GM12878 (cell line): ENCODE measurements at regions not wholly inside any gene's neighbourhood (a gene's known extent, or its start where the extent isn't known, plus 50 kb on each side); places are given as distances from the start of the nearest gene placed in this dataset.

Experiments
- BRCA1 ChIP-seq: IDR thresholded peaks from 2 replicates; pipeline ENCODE4 v1.6.1; 2011; ENCODE audit warnings: low read depth, low read length, improper control_type of control experiment
- EP300 ChIP-seq, 2 experiments: fragments of 150-350 bp in 1 of 2; IDR thresholded peaks; 2 replicates each; pipeline ENCODE4 v1.6.1; 2011 to 2012; ENCODE audit warnings: low read depth in 2 of 2, low read length in 2 of 2, borderline replicate concordance in 1 of 2, improper control_type of control experiment in 1 of 2, inconsistent platforms in 1 of 2; ENCODE audit not compliant: control insufficient read depth in 1 of 2
- ETV6 ChIP-seq, 2 experiments: fragments of 450-650 bp in 1 of 2; IDR thresholded peaks in 1 of 2; conservative IDR thresholded peaks in 1 of 2; 2 replicates each; pipeline ENCODE4 v1.6.1; 2014; ENCODE audit warnings: antibody characterized with exemption in 1 of 2, borderline replicate concordance in 1 of 2, low read depth in 1 of 2, mild to moderate bottlenecking in 1 of 2, moderate library complexity in 1 of 2
- EZH2 ChIP-seq: IDR thresholded peaks from 2 replicates; pipeline ENCODE4 v1.6.1; 2012; ENCODE audit warnings: low read depth, mild to moderate bottlenecking, control low read depth, inconsistent platforms, low read length, borderline replicate concordance; ENCODE audit not compliant: control insufficient read depth
- LARP7 ChIP-seq: fragments of 450-650 bp; IDR thresholded peaks from 2 replicates; pipeline ENCODE4 v1.6.1; 2017; ENCODE audit warnings: mild to moderate bottlenecking
- MYC ChIP-seq: IDR thresholded peaks from 2 replicates; pipeline ENCODE4 v1.6.1; 2011; ENCODE audit warnings: mild to moderate bottlenecking, low read length, moderate library complexity, inconsistent platforms; ENCODE audit not compliant: insufficient read depth, insufficient replicate concordance, insufficient read length, severe bottlenecking
- NFIC ChIP-seq: IDR thresholded peaks from 2 replicates; pipeline ENCODE4 v1.6.1; 2012; ENCODE audit warnings: low read depth, mild to moderate bottlenecking, inconsistent platforms, low read length, moderate library complexity
- POLR2AphosphoS5 ChIP-seq: IDR thresholded peaks from 2 replicates; pipeline ENCODE4 v1.6.1; 2011; ENCODE audit warnings: mild to moderate bottlenecking, low read length, inconsistent platforms
- POU2F2 ChIP-seq: IDR thresholded peaks from 3 replicates; pipeline ENCODE4 v1.6.1; 2011; ENCODE audit warnings: low read depth, mild to moderate bottlenecking, low read length, borderline replicate concordance
- SREBF2 ChIP-seq: IDR thresholded peaks from 2 replicates; pipeline ENCODE4 v1.6.1; 2012; ENCODE audit warnings: mild to moderate bottlenecking, low read length
- SUZ12 ChIP-seq: fragments of 200-600 bp; sonication (generic); IDR thresholded peaks from one replicate; pipeline ENCODE4 v1.6.1; 2018; ENCODE audit warnings: antibody characterized with exemption, mild to moderate bottlenecking; ENCODE audit not compliant: unreplicated experiment
- TF ChIP-seq, protein P1 (sequence below), 3 experiments: IDR thresholded peaks in 2 of 3; conservative IDR thresholded peaks in 1 of 3; 2 replicates each; pipeline ENCODE4 v1.5.1; 2011; ENCODE audit warnings: low read depth in 3 of 3, low read length in 3 of 3, mild to moderate bottlenecking in 3 of 3, control low read depth in 2 of 3, moderate library complexity in 2 of 3, inconsistent platforms in 1 of 3, mixed read lengths in 1 of 3; ENCODE audit not compliant: control insufficient read depth in 2 of 3, insufficient read depth in 1 of 3; ENCODE audit errors: extremely low read depth in 1 of 3
- TF ChIP-seq, protein P2 (sequence below): IDR thresholded peaks from 2 replicates; pipeline ENCODE4 v1.6.1; 2012; ENCODE audit warnings: low read depth, low read length, improper control_type of control experiment
- TF ChIP-seq, protein P3 (sequence below): IDR thresholded peaks from 2 replicates; pipeline ENCODE4 v1.6.1; 2012; ENCODE audit warnings: low read depth, low read length, improper control_type of control experiment

GRCh38 chr4:14348506-14348905, 653.8 kb upstream of the CPEB2 start:
- TF ChIP-seq, protein P1, sequence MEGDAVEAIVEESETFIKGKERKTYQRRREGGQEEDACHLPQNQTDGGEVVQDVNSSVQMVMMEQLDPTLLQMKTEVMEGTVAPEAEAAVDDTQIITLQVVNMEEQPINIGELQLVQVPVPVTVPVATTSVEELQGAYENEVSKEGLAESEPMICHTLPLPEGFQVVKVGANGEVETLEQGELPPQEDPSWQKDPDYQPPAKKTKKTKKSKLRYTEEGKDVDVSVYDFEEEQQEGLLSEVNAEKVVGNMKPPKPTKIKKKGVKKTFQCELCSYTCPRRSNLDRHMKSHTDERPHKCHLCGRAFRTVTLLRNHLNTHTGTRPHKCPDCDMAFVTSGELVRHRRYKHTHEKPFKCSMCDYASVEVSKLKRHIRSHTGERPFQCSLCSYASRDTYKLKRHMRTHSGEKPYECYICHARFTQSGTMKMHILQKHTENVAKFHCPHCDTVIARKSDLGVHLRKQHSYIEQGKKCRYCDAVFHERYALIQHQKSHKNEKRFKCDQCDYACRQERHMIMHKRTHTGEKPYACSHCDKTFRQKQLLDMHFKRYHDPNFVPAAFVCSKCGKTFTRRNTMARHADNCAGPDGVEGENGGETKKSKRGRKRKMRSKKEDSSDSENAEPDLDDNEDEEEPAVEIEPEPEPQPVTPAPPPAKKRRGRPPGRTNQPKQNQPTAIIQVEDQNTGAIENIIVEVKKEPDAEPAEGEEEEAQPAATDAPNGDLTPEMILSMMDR (IDR thresholded peaks at IDR 0.05 in 2 of 3, conservative IDR thresholded peaks at IDR 0.05 in 1 of 3; ENCODE audit: control insufficient read depth in 2 of 3, extremely low read depth in 1 of 3, insufficient read depth in 1 of 3, low read depth in 3 of 3, low read length in 3 of 3), result no peak
- TF ChIP-seq EZH2 (no peak), POU2F2 (no peak), LARP7 (no peak), NFIC (no peak), EP300 (IDR thresholded peaks at IDR 0.05; ENCODE audit: borderline replicate concordance in 1 of 2, control insufficient read depth in 1 of 2, low read depth in 2 of 2, low read length in 2 of 2) (no peak), POLR2AphosphoS5 (no peak), SUZ12 (no peak), ETV6 (conservative IDR thresholded peaks at IDR 0.05 in 1 of 2, IDR thresholded peaks at IDR 0.05 in 1 of 2; ENCODE audit: borderline replicate concordance in 1 of 2, low read depth in 1 of 2) (no peak), SREBF2 (no peak), BRCA1 (no peak), MYC (no peak)
- TF ChIP-seq, protein P2, sequence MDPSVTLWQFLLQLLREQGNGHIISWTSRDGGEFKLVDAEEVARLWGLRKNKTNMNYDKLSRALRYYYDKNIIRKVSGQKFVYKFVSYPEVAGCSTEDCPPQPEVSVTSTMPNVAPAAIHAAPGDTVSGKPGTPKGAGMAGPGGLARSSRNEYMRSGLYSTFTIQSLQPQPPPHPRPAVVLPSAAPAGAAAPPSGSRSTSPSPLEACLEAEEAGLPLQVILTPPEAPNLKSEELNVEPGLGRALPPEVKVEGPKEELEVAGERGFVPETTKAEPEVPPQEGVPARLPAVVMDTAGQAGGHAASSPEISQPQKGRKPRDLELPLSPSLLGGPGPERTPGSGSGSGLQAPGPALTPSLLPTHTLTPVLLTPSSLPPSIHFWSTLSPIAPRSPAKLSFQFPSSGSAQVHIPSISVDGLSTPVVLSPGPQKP, result no peak
- TF ChIP-seq, protein P3, sequence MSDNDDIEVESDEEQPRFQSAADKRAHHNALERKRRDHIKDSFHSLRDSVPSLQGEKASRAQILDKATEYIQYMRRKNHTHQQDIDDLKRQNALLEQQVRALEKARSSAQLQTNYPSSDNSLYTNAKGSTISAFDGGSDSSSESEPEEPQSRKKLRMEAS, result no peak
